ENCODE measurements at regions not wholly inside any gene's neighbourhood (a gene's known extent, or its start where the extent isn't known, plus 50 kb on each side); places are given as distances from the start of the nearest gene placed in this dataset.

DNA sequence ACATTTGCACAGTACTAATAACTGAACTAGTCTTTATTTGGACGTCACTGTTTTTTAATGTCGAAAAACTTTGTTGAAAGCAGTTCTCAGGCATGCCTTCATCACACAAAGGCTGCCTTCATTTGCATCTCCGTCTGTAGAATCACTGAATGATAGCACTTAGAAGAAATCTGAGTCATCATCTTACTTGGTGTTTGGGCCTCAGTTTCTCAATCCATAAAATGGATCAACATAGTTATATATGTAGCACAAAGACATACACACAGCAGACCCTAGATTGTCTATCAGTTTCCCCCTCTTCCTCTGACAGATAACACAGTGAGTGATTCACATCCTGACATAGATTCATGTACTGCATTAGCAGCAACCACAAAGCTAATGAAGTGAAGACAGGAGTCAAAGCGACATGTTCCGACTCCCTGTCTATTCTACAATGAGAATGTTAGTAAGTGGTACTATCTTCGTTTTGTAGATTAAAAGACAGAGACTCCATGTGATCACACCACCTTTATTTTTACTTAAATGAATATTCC is 80.4 kb upstream of the PDE10A start:
- TF ChIP-seq, protein P1, sequence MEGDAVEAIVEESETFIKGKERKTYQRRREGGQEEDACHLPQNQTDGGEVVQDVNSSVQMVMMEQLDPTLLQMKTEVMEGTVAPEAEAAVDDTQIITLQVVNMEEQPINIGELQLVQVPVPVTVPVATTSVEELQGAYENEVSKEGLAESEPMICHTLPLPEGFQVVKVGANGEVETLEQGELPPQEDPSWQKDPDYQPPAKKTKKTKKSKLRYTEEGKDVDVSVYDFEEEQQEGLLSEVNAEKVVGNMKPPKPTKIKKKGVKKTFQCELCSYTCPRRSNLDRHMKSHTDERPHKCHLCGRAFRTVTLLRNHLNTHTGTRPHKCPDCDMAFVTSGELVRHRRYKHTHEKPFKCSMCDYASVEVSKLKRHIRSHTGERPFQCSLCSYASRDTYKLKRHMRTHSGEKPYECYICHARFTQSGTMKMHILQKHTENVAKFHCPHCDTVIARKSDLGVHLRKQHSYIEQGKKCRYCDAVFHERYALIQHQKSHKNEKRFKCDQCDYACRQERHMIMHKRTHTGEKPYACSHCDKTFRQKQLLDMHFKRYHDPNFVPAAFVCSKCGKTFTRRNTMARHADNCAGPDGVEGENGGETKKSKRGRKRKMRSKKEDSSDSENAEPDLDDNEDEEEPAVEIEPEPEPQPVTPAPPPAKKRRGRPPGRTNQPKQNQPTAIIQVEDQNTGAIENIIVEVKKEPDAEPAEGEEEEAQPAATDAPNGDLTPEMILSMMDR (IDR thresholded peaks at IDR 0.05; ENCODE audit: insufficient read depth, low read length, poor library complexity, severe bottlenecking), result no peak
- TF ChIP-seq EZH2phosphoT487 (conservative IDR thresholded peaks at IDR 0.05; ENCODE audit: low read length), result no peak

All from SU-DHL-6 (cell line).